ENCODE measurements at regions not wholly inside any gene's neighbourhood (a gene's known extent, or its start where the extent isn't known, plus 50 kb on each side); places are given as distances from the start of the nearest gene placed in this dataset.

- no peak for DNase-seq
Measured at GRCh38 chr2:16264931-16265540, 324.7 kb downstream of the MYCN start.

GRCh38 chr2:16264491-16264890 is 324.1 kb downstream of the MYCN start:
- no peak for DNase-seq

GRCh38 chr2:16263241-16263890 is 323.0 kb downstream of the MYCN start:
- no peak for DNase-seq

- DNase-seq: no peak
Measured at GRCh38 chr2:16262526-16263178, 322.3 kb downstream of the MYCN start.

DNA sequence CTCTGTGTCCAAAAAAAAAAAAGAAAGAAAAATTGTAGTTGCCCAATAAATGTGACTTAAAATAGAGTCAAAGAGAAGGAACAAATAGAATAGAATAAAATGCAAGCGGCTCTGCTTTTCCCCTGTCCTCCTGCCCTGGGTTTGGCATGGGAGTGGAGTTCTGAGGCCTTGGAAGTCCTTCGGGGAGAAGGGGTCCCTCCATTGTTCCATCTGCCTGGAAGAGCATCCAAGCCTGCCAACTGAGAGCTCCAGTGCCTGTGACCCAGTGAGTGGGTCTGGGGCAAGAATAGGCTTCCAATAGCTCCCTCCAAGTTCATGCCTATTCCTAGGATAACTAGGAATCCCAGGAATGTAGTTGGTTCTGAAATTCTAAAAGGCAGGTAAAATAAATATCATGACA is 321.4 kb downstream of the MYCN start:
- no peak for DNase-seq

GRCh38 chr2:16261071-16261470 is 320.7 kb downstream of the MYCN start:
- DNase-seq: no peak

GRCh38 chr2:16260041-16260830 is 319.9 kb downstream of the MYCN start:
- DNase-seq: no peak

GRCh38 chr2:16259010-16259409 is 318.7 kb downstream of the MYCN start:
- no peak for DNase-seq

DNA sequence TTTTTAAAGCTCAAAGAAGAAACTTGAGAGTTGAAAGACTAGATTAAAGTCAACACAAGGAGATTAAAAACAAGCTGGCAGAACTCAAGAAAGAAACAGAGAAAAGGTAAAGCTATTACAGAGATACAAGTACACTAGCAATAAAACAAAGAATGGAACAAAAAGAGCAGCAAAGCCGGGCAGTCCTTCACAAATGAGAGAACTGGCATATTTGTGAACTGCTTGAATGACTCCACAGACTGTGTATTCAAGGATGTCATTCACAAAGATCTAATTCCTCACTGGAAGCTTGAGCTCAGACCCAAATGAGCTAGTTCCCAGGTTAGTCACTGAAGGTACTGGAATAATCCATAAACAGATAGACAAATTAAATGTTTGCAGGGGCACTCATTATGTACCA is 318.0 kb downstream of the MYCN start:
- no peak for DNase-seq

DNA sequence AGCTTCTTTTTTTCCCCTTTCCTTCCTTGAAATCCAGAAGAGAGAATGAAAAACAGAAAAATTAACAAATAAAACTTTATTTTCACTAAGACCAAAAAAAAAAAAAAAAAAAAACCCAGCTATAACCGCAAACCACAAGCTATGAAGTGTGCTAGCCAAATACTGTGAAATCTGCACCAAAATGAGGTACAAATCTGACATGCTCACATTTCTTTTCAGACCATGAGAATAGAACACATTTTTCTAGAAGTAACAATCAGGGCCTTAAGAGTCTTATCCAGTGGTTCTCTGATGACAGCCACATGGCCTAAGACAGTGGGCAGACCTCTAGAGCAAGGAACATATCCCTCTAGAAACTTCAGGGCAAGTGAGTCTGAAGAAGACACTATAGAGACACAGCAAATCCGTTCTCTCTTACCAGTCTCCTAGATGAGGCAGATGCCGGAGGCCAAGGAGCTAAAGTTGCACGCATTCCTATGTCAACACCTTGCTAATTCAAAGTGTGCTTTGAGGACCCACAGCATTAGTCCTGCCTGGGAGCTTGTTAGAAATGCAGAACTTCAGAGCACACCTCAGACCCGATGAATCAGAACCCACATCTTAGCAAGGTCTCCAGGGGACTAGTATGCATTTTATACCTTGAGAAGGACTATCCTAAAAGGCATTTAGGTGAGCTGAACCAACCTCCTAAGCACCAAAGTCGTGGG is 317.1 kb downstream of the MYCN start:
- DNase-seq: no peak

GRCh38 chr2:16256601-16257321 is 316.4 kb downstream of the MYCN start:
- DNase-seq: no peak

DNA sequence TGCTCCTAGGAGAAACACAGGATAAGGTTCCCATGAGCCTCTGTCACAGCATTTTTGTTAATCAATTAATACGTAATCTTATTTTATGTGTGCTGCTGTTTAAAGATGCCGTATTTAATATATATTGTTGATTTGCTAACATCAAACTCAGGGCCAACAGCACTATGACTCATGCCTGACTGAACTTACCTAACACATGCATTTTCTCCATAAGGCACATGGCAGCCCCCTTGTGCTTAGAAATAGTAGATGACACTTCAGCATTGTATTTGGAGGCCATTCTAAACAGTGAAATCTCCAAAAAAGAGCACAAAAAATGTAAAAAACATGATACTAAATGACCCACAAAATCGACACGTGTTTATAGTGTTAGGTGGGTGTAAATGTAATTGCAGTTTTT is 314.8 kb downstream of the MYCN start:
- no peak for DNase-seq

DNA sequence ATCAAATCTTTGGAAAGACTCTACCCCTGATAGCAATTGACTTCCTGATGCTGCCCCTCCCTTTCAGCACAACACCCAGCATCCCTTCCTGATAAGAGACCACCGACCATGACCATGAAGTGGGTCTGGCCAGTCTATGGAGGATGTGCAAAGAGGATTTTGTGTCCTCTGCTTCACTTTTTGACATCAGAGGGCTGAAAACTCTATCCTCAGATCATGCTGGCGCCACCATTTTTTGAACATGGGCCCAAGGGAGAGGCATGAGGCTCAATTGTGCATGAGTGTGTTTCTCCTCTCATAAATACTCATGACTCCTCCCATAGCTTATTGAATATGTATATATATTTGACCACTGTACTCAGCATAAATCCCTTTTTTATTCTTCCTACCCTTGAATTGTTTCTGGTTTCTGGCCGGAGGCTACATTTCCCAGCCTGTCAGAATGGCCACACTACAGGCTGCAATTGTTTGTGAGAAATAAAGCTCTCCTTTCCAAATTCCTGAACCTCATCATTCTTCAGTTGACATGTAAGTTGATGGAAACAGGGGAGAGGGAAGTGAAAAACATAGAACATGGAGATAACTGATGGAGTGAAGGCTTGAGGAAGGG is 314.1 kb downstream of the MYCN start:
- no peak for DNase-seq

- DNase-seq: no peak
Measured at GRCh38 chr2:16253291-16253690, 312.9 kb downstream of the MYCN start.

DNA sequence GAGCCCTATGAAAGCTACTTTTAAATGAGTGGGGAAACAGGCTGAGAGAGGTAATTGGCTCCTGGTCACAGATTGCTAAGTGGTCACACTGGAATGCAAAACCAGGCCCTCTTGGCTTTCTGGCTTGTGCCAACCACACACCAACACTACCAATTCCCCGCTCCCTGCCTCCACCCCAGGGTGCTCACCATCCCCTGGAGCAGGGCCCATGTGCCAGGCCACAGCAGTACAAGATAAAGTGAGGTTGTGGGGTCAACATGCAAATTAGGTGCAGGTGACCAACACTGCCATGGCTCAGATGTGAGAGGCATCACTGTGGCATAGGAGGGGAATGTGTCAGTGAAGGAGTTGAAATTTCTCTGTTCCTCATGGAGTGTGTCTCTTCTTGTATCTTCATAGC is 312.5 kb downstream of the MYCN start:
- no peak for DNase-seq

DNA sequence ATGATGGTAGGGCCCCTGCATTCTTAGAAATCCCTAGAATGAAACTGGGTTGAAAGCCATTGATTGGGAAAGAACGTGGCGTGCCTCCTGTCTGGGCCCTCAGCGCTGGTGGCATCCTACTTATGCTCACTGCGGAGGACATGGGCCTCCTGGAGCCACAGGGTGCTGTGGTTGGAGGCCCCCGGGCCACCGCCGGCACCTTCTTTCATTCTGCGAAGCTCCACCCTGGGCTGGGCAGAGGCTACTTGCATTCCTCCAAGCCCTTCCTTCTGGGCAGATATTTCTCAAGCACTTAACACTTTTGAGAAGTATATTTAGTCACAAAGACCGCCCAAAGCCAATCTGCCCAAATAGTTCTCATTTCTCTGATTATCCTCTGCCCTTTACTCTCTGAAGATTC is 311.9 kb downstream of the MYCN start:
- DNase-seq: no peak

DNA sequence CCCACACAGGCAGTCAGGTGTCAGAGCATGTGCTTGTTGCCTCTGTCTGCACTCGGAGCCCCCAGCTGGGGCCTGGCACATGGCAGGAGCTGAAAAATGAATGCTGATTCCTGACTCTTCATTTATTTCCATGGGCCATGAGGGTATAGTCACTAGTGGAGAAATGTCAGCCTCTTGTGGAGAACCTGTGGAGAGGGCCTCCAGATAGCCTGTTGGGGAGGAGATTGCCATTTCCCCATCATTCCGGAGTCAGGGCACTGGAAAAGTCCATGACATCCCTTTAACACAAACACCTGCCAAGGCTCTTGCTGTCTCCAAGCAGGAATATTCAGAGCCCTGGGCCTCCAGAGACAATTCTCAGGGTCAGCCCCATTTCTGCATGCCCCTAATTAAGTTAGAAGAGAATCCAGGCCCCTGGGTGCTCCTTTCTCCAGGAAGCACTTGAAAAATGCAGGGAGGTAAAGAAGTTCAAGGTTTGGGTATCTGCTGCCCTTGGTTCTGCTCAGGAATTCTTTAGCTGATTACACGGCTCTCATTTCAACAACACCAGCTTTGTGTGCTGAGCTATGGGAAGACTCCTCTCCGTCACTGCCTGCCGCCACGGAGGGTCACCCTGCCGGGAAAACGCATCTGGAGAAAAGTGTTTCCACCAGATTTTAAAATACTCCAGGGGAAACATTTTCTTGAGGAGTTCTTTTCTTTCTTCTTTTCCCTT is 311.3 kb downstream of the MYCN start:
- DNase-seq: no peak

GRCh38 chr2:16250886-16251285 is 310.5 kb downstream of the MYCN start:
- no peak for DNase-seq

DNA sequence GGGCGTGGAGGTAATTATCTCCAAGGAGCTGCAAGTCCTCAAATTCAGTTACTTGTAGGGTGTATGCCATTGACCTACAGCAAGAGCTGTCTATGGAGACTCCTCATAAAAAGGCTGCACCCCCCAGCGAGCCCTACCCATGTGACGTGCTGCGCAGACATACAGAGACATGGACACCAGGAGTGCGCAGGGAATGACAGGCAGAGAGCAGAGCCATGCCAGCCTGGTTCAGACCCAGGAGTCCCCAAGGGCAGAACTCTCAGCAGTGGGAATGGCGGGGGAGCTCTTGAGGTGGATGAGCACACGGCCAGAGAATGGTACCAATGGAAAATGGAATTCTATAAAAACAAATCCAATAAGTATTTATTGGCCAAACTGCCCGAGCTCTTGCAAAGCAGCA is 310.1 kb downstream of the MYCN start:
- DNase-seq: no peak

- DNase-seq: no peak
Measured at GRCh38 chr2:16250056-16250425, 309.7 kb downstream of the MYCN start.
